GM06990 (cell line): ENCODE measurements at regions not wholly inside any gene's neighbourhood (a gene's known extent, or its start where the extent isn't known, plus 50 kb on each side); places are given as distances from the start of the nearest gene placed in this dataset.

ENCODE experiments used
- DNase-seq: peaks from one replicate; pipeline ENCODE4 v3.0.0-alpha.2; 2011; ENCODE audit not compliant: insufficient read length; ENCODE audit errors: extremely low read depth
- H3K27me3 ChIP-seq: replicated peaks from 2 replicates; pipeline ENCODE4 v1.6.0; 2011; ENCODE audit warnings: low read length; ENCODE audit not compliant: control insufficient read depth, insufficient read depth
- H3K36me3 ChIP-seq: 2 replicates; pipeline ENCODE4 v1.5.1; 2011; ENCODE audit warnings: low read length; ENCODE audit not compliant: control insufficient read depth, insufficient read depth
- H3K4me3 ChIP-seq: replicated peaks from 2 replicates; pipeline ENCODE4 v1.5.1; 2011; ENCODE audit warnings: low read depth, mild to moderate bottlenecking, control low read depth, low read length
- CTCF ChIP-seq: IDR thresholded peaks from 2 replicates; pipeline ENCODE4 v1.5.1; 2011; ENCODE audit warnings: low read length, control low read depth, mild to moderate bottlenecking, inconsistent platforms; ENCODE audit not compliant: insufficient read depth, poor library complexity, severe bottlenecking

DNA sequence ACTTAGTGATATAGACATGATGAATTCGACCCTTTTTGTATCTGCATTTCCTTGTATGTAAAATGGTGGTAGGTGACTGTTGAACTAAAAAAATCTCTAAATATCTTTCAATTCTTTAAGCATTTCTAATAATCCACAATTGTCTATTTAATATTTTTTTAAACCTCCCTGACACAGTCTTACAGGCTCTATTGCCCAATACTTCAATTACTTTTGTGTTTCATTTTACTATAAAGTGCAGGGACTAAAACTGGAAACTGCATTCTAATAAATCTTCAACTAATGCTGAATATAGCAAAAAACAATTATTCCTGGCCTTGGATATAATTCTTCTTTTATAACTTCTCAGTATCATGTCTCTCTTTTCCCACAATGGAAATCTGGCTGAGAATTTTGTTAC lies 202.7 kb upstream of the PIK3R1 start:
- no peak for DNase-seq
- TF ChIP-seq CTCF, result no peak

DNA sequence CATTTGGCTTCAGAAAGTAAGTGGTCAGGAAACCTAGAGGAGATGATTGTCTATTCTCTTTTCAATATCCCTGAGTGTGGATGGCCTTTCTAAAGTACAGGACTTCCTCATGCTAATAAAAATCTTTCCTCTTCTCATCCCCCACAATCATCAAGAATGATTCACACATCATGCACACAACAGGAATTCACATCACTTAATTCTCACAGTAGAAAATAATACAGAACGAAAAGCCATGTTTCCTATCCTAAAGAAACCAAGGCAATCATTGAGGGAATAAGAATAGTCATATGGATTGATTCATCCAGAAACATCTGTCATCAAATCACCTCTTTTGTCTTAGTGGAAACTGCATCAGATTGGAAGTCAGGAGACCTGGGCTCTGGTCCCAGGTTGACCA lies 203.1 kb upstream of the PIK3R1 start:
- H3K4me3 ChIP-seq, result no peak overlapping the region
- no peak for DNase-seq
- no peaks in the 10 kb centered on the region for H3K27me3 ChIP-seq
- no peaks in the 10 kb centered on the region for H3K36me3 ChIP-seq
- no peak for TF ChIP-seq CTCF

More for the DNA sequence above, 202.7 kb upstream of the PIK3R1 start:
- no peaks in the 10 kb centered on the region for H3K27me3 ChIP-seq
- H3K4me3 ChIP-seq, result no peak overlapping the region
- no peaks in the 10 kb centered on the region for H3K36me3 ChIP-seq

GRCh38 chr5:68011801-68012200 lies 203.8 kb upstream of the PIK3R1 start:
- no peaks in the 10 kb centered on the region for H3K36me3 ChIP-seq
- no peak for DNase-seq
- no peaks in the 10 kb centered on the region for H3K27me3 ChIP-seq
- no peak overlapping the region for H3K4me3 ChIP-seq
- no peak for TF ChIP-seq CTCF

DNA sequence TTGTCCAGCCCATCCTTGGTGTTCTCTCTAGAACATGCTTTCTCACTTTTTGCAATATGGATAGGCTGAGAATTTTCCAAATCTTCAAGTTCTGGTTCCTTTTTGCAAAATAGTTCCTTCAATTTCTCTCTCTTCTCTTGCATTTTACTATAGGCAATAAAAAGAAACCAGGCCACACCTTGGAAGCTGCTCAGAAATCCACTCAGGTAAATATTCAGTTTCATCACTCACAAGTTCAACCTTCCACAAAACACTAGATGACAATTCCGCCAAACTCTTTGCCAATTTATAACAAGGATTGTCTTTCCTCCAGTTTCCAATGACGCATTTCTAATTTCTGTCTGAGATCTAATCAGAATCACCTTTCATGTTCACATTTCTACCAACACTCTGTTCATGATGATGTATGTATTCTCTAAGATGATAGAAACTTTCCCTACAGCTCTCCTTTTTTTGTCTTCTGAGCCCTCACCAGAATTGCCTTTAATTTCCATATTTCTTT lies 204.2 kb upstream of the PIK3R1 start:
- Histone ChIP-seq H3K4me3 (no peak overlapping the region), H3K27me3 (no peaks in the 10 kb centered on the region), H3K36me3 (no peaks in the 10 kb centered on the region)
- no peak for DNase-seq
- TF ChIP-seq CTCF, result no peak

- Histone ChIP-seq H3K36me3 (no peaks in the 10 kb centered on the region), H3K27me3 (no peaks in the 10 kb centered on the region), H3K4me3 (no peak overlapping the region)
- DNase-seq, result no peak
- TF ChIP-seq CTCF, result no peak
Measured at GRCh38 chr5:68010740-68011139, 204.8 kb upstream of the PIK3R1 start.

DNA sequence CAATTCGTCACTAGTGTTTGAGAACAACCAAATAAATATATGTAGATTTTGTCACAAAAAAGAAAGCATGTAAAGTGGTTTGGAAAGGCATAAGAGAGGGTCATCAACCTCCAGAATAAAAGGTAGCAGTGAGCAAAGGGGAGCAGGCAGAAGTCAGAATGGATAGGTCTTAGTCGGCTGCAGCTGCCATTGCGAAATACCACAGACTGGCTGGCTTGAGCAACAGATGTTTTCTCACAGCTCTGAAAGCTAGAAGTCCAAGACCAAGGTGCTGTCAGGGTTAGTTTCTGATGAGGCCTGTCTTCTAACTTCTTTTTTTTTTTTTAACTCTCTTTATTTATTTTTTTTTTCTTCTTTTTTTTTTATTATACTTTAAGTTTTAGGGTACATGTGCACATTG lies 208.1 kb upstream of the PIK3R1 start:
- no peak for TF ChIP-seq CTCF
- DNase-seq, result no peak

More for the DNA sequence above, 208.1 kb upstream of the PIK3R1 start:
- no peaks in the 10 kb centered on the region for H3K27me3 ChIP-seq
- no peaks in the 10 kb centered on the region for H3K36me3 ChIP-seq
- H3K4me3 ChIP-seq, result no peak overlapping the region
